ENCODE measurements at regions not wholly inside any gene's neighbourhood (a gene's known extent, or its start where the extent isn't known, plus 50 kb on each side); places are given as distances from the start of the nearest gene placed in this dataset.

DNA sequence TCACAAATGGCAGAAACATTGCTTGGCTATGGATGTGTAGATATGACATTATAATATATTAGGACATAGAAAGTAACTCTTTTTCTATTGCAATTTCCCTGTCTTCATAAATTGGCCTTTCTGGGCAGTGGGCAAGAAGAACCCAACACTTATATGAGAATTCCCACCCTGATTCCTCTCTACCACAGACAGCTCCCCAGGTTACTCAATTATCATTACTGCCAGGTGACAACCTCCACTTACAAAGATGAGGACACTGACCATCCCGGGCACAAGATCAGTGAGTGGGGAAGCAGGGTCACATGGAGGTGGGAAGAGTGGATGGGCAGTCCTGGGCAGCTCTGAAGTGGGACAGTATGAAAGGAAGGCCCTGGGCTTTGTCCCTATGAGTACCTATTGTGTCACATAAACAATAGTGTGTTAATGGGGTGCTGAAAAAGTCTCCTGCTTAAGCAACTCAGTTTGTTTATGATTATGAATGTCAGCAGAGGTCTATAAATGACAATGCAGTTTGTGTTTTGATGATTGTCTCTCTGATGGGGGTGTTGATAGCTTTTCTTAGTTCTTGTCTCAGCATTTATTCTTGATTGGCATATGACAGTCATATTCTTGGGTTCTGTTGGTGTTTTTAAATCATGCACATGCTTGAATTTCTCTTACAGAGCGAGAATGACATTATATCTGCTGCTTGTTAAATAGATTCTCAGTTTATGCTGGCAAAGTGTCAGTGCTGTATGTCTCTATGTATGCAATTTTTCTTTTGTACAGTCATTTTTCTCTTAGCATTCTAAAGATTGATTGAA, 99.9 kb downstream of the SLIT2 start:
- Histone ChIP-seq H3K9me3 (replicated peaks; ENCODE audit: control insufficient read depth, insufficient read depth, low read length) (no peaks in the 10 kb centered on the region), H3K4me1 (ENCODE audit: control insufficient read depth, extremely low read depth, insufficient read depth, low read length) (no peaks in the 10 kb centered on the region), H3K4me2 (ENCODE audit: insufficient read depth, low read length) (no peak overlapping the region), H3K27me3 (ENCODE audit: control insufficient read depth in 2 of 2, insufficient read depth in 2 of 2, low read length in 2 of 2) (no peaks in the 10 kb centered on the region), H3K9me1 (replicated peaks; ENCODE audit: control insufficient read depth, extremely low read depth, insufficient read depth, low read length) (no peaks in the 10 kb centered on the region), H3K9ac (replicated peaks; ENCODE audit: extremely low read depth, insufficient read depth, low read length) (no peak overlapping the region), H3K36me3 (ENCODE audit: control insufficient read depth in 2 of 2, extremely low read depth in 1 of 2, insufficient read depth in 2 of 2, low read length in 2 of 2) (no peaks in the 10 kb centered on the region), H2AFZ (ENCODE audit: low read depth, low read length) (no peak overlapping the region), H3K79me2 (ENCODE audit: control insufficient read depth, insufficient read depth, low read length) (no peaks in the 10 kb centered on the region), H4K20me1 (replicated peaks; ENCODE audit: control insufficient read depth, extremely low read depth, insufficient read depth, low read length) (no peaks in the 10 kb centered on the region), H3K4me3 (replicated peaks in 1 of 3; ENCODE audit: insufficient read depth in 1 of 3, low read depth in 1 of 3, low read length in 3 of 3) (no peak overlapping the region), H3K27ac (ENCODE audit: insufficient read depth, low read depth, low read length) (no peak overlapping the region)
- no peak for DNase-seq (ENCODE audit: low read depth, low spot score)
- CTCF ChIA-PET = no interaction called here
- TF ChIP-seq, protein P1, sequence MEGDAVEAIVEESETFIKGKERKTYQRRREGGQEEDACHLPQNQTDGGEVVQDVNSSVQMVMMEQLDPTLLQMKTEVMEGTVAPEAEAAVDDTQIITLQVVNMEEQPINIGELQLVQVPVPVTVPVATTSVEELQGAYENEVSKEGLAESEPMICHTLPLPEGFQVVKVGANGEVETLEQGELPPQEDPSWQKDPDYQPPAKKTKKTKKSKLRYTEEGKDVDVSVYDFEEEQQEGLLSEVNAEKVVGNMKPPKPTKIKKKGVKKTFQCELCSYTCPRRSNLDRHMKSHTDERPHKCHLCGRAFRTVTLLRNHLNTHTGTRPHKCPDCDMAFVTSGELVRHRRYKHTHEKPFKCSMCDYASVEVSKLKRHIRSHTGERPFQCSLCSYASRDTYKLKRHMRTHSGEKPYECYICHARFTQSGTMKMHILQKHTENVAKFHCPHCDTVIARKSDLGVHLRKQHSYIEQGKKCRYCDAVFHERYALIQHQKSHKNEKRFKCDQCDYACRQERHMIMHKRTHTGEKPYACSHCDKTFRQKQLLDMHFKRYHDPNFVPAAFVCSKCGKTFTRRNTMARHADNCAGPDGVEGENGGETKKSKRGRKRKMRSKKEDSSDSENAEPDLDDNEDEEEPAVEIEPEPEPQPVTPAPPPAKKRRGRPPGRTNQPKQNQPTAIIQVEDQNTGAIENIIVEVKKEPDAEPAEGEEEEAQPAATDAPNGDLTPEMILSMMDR (IDR thresholded peaks at IDR 0.05; ENCODE audit: extremely low read depth in 1 of 2, insufficient read depth in 1 of 2, low read depth in 1 of 2, low read length in 2 of 2) = no peak
- TF ChIP-seq POLR2A (IDR thresholded peaks at IDR 0.05; ENCODE audit: low read depth, low read length) (no peak), POLR2AphosphoS5 (IDR thresholded peaks at IDR 0.05; ENCODE audit: insufficient read depth, low read depth, low read length) (no peak), EZH2 (IDR thresholded peaks at IDR 0.05; ENCODE audit: borderline replicate concordance, low read depth, low read length, severe bottlenecking) (no peak), FOS (IDR thresholded peaks at IDR 0.05; ENCODE audit: borderline replicate concordance, insufficient read depth, low read length) (no peak), MYC (IDR thresholded peaks at IDR 0.05; ENCODE audit: low read depth, low read length) (no peak), GATA2 (IDR thresholded peaks at IDR 0.05; ENCODE audit: insufficient read depth, insufficient read length, low read depth, low read length) (no peak), JUN (IDR thresholded peaks at IDR 0.05; ENCODE audit: borderline replicate concordance, insufficient read depth, insufficient read length, low read depth) (no peak)
- TF ChIP-seq, protein P2, sequence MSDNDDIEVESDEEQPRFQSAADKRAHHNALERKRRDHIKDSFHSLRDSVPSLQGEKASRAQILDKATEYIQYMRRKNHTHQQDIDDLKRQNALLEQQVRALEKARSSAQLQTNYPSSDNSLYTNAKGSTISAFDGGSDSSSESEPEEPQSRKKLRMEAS (IDR thresholded peaks at IDR 0.05; ENCODE audit: insufficient read depth, insufficient read length) = no peak
- intact Hi-C loops (cut with micrococcal nuclease) (no loop called here), dilution Hi-C loops (cut with MboI; ENCODE audit: extremely low pct_ligation_motif_present, low sequenced_read_pairs) (no loop called here)
- POLR2A ChIA-PET = no interaction called here
- FAIRE-seq = no peak
- BruUV-seq (replicated peaks) = no TSS peak

All from endothelial cell of umbilical vein (primary cell).